ENCODE measurements at regions not wholly inside any gene's neighbourhood (a gene's known extent, or its start where the extent isn't known, plus 50 kb on each side); places are given as distances from the start of the nearest gene placed in this dataset.

DNA sequence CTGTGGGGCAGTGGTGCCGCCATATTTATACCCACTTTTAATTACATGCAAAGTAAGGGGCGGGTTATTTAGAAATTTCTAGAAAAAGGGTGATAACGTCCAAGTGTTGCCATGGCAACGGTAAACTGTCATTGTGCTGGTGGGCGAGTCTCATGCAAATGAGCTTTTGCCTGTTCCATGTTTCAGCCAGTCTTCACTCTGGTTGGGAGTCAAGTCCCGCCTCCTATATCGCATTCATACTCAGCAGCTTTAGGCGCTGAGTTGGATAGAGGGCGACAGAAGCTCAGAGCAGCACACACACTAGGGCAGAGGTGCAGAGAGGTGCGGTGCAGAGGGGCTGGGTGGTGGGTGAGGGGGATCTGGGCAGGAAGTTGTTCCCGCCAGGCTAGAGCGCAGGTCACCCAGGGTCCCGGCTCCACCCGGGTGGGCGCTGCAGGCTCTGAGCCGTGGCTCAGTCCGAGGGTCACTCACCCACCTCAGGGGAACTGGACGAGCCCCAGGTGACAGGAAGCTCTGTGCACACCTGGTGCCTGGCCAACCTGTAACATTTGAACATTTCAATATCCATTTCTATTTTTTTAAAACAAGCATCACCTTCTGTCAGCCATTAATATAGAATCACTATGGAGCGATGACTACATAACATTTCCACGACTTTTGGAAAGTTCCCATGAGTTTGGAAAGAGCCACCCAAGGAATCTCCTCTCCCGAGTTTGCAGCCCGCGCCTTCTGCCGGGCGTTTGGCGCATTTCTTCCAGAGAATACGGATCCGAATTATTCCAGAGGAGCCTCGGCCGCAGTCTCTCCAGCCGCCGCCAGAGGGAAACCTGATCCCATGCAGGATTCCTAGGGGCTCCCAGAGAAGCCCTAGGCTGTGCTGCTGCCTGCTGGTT, 89.1 kb upstream of the PHACTR3 start (continued):
- TF ChIP-seq, protein P1, sequence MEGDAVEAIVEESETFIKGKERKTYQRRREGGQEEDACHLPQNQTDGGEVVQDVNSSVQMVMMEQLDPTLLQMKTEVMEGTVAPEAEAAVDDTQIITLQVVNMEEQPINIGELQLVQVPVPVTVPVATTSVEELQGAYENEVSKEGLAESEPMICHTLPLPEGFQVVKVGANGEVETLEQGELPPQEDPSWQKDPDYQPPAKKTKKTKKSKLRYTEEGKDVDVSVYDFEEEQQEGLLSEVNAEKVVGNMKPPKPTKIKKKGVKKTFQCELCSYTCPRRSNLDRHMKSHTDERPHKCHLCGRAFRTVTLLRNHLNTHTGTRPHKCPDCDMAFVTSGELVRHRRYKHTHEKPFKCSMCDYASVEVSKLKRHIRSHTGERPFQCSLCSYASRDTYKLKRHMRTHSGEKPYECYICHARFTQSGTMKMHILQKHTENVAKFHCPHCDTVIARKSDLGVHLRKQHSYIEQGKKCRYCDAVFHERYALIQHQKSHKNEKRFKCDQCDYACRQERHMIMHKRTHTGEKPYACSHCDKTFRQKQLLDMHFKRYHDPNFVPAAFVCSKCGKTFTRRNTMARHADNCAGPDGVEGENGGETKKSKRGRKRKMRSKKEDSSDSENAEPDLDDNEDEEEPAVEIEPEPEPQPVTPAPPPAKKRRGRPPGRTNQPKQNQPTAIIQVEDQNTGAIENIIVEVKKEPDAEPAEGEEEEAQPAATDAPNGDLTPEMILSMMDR (IDR thresholded peaks at IDR 0.05; ENCODE audit: control extremely low read depth in 1 of 3, insufficient read depth in 1 of 3, low read depth in 1 of 3, low read length in 3 of 3): peak; percentile 70 to 99 (median 76)
- TF ChIP-seq ZNF274 (IDR thresholded peaks at IDR 0.05; ENCODE audit: borderline replicate concordance, extremely low read depth, low read length) (no peak), GABPA (IDR thresholded peaks at IDR 0.05; ENCODE audit: borderline replicate concordance, insufficient read depth, low read length) (no peak), SAP30 (IDR thresholded peaks at IDR 0.05; ENCODE audit: insufficient read depth, insufficient replicate concordance, low read length) (no peak), KDM4A (IDR thresholded peaks at IDR 0.05; ENCODE audit: low read depth, low read length, severe bottlenecking) (no peak), EGR1 (IDR thresholded peaks at IDR 0.05; ENCODE audit: borderline replicate concordance, low read depth, low read length) (no peak), SIX5 (IDR thresholded peaks at IDR 0.05; ENCODE audit: low read depth, low read length) (no peak), CBX8 (IDR thresholded peaks at IDR 0.05; ENCODE audit: borderline replicate concordance, low read depth, low read length) (no peak)
- TF ChIP-seq, protein P2, sequence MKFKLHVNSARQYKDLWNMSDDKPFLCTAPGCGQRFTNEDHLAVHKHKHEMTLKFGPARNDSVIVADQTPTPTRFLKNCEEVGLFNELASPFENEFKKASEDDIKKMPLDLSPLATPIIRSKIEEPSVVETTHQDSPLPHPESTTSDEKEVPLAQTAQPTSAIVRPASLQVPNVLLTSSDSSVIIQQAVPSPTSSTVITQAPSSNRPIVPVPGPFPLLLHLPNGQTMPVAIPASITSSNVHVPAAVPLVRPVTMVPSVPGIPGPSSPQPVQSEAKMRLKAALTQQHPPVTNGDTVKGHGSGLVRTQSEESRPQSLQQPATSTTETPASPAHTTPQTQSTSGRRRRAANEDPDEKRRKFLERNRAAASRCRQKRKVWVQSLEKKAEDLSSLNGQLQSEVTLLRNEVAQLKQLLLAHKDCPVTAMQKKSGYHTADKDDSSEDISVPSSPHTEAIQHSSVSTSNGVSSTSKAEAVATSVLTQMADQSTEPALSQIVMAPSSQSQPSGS (IDR thresholded peaks at IDR 0.05; ENCODE audit: low read length): no peak
